ENCODE measurements at regions not wholly inside any gene's neighbourhood (a gene's known extent, or its start where the extent isn't known, plus 50 kb on each side); places are given as distances from the start of the nearest gene placed in this dataset.
"Not testable (repeated sequence)": the region's sequence is repeated elsewhere in the genome, so short reads cannot be mapped to it uniquely, and the experiment has no call there.

DNA sequence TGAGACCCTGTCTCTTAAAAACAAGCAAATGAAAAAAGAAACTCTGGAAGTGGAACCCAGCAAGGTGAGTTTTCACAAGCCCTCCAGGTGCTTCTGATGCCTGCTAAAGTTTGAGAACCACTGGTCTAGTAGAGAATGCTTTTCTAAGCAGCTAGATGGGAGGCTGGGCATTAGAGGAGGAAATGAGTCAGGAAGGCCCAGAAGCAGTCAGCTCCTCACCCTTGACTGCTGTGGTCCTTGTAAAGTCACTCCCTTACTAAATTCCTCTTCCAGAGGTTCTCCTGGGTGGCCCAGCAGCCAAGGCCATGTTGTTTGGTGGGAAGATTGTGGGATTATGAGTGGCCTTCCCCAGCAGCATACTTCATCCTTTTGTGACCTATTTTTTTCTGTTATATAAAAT is 52.0 kb upstream of the FYN start:
- DNase-seq (ENCODE audit: low spot score), result no peak

DNA sequence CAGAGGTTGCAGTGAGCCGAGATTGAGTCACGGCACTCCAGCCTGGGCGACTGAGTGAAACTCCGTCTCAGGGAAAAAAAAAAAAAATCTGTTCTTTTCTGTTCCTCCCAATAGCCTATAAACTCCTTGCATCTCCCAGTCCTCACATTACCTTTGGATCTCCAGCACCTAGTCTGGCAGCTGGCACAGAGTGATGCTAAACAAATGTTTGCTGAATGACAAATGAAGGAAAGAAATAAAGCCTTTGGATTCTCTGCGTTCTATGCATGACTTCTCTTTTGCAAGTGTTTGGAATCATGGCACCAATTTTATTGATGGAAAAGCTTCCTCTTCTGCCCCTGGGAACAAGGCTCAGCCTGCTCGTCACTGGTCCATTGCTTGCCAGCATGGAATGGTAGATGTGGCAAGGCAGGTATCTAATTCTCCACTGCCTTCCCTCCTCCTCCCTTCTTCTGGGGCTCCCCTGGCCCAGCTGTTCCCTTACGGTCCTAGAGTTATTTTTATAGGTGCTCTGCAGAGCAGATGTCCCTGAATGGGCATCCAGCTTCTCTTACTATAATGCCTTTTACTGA is 53.6 kb upstream of the FYN start:
- DNase-seq (ENCODE audit: low spot score), result no peak

DNA sequence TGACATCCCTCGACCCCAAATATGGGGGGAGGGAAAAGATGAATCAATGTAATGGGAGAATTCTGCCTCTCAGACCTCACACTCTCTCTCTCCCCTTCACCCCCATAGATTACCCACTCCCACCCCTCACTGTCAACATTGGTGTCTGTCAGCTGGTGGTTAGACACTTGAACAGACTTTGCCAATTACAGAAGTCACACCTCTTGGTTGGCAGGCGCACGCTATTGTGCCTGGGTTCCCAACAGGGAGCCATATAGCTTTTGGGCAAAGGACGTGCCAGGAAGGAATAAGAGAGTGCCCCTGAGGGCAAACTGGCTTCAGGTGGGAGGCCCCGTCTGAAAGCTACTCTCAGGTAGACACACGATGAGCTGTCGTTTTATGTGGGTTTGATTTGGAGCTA is 54.1 kb upstream of the FYN start:
- DNase-seq (ENCODE audit: low spot score), result no peak

GRCh38 chr6:111928139-111928538 is 54.9 kb upstream of the FYN start:
- no peak for DNase-seq (ENCODE audit: low spot score)

- not testable (repeated sequence) for DNase-seq (ENCODE audit: low spot score)
Observed at GRCh38 chr6:111934611-111935010, 61.4 kb upstream of the FYN start.

GRCh38 chr6:111936718-111937117 is 63.5 kb upstream of the FYN start:
- no peak for DNase-seq (ENCODE audit: low spot score)

- no peak for DNase-seq (ENCODE audit: low spot score)
Observed at GRCh38 chr6:111938710-111939109, 65.5 kb upstream of the FYN start.

GRCh38 chr6:111939902-111940301 is 66.7 kb upstream of the FYN start:
- DNase-seq (ENCODE audit: low spot score), result no peak

DNA sequence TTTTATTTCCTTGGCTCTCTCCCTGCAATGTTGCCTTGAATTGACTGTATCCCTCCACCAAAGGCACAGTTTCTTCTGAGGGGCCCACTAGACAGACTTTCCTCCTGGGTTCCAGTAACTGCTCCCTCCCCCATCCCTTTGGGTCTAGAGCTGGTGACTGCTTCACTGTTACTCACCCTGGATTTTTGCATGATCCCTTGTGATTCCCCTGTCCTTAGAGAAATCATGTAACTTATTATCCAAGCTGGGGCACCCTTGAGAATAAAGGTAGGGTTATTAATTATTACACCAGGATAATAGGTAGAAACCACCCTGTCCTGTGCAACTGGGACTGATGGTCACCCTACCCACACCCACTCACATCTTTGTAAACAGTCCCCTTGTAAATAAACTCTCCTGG is 67.5 kb upstream of the FYN start:
- no peak for DNase-seq (ENCODE audit: low spot score)

DNA sequence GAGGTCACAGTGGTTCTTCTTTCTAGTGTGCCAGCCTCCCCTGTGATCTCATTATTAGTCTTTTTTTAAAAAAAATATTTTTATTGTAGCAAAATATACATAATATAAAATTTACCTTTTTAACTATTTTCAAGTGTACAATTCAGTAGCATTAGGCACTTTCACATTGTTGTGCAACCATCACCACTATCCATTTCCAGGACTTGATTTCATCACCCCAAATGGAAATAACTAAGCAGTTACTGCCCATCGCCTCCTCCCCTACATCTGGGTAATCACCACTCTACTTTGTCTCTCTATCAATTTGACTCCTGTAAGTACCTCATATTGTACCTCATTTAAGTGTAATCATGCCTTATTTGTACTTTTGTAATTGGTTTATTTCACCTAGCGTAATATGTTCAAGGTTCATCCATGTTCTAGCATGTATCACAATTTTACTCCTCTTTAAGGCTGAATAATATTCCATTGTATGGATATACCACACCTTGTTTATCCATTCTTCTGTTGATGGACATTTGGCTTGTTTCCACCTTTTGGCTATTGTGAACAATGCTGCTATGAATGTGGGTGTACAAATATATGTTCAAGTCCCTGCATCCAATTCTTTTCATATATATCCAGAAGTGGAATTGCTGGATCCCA is 68.6 kb upstream of the FYN start:
- DNase-seq (ENCODE audit: low spot score), result no peak

DNA sequence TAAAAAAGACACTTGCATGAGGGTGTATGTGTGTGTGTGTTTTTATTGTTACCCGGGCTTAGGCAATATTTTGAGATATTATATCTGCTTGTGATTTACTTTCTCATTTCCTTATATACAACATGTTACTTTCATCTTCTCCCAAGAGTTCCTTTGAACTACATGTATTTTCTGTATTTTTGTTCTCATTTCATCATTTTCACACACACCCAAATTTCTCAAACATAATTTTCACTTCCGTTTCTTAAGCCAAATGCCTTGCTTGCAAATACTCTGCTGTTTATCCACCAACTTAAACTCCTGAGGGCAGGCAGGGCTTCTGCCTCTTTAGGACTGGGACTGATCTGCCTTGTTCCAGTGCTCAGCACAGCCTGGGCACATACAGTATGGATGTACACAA is 69.3 kb upstream of the FYN start:
- no peak for DNase-seq (ENCODE audit: low spot score)

DNA sequence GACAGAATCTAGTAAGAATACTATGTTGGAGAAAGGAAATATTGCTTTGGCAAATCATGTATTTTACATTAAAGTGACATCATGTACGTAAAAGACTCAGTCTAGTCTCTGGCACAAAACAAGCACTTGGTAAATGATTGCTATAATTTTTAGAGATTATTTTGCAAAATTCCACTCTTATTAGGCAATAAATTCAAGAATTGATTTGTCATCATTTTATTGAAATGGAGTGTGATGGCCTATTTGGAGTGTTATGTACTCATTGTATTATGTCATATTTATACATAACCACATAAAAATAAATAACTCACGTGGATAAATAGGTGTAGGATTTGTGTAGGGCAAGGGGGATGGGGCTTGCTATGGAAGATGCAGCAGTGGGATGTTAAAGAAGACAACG is 70.0 kb upstream of the FYN start:
- DNase-seq (ENCODE audit: low spot score), result no peak

DNA sequence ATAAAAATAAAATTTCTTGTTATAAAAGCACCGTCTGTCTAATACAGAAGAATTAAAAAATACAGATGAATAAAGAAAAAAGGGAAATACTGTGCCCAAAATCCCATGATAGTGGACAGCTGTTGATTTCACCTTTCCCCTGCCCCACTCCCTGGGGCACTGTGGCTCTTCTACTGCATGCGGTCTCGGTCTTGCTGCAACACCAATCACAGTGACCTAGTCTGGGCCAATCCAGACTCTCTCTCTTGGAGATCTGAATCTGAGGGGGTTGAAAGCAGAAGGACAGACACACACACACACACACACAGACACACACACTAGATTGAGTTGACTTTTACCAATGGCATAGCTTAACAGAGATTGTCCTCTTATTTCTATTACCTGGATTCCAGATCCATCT is 70.5 kb upstream of the FYN start:
- DNase-seq (ENCODE audit: low spot score), result no peak

DNA sequence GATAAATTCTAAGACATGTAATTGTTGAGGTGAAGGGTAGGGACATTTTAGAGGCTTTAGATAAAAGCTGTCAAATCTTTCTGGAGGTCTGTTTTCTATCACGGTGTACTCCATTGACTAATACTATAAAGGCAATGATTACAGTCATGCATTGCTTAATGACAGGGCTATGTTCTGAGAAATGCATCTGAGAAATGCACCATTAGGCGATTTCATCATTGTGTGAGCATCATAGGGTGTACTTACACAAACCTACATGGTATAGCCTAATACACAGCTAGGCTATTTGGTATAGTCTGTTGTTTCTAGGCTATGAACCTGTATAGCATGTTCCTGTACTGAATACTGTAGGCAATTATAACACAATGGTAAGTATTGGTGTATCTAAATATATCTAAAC is 71.3 kb upstream of the FYN start:
- DNase-seq (ENCODE audit: low spot score), result no peak

- no peak for DNase-seq (ENCODE audit: low spot score)
Observed at GRCh38 chr6:111949546-111949945, 76.3 kb upstream of the FYN start.

DNA sequence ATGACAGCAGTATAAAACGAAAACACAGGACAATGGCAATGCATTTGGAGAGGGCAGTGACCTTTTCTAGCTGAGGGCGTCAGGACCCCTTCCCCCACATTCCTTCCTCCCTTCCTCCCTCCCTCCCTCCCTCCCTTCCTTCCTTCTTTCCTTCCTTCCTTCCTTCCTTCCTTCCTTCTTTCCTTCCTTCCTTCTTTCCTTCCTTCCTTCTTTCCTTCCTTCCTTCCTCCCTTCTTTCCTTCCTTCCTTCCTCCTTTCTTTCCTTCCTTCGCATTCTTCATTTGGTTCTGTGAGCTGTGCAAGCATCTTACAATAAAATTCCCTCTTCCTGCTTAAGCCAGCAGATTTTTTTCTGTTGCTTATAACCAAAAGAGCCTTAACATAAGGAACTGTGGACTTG is 76.7 kb upstream of the FYN start:
- DNase-seq (ENCODE audit: low spot score), result not testable (repeated sequence)

DNA sequence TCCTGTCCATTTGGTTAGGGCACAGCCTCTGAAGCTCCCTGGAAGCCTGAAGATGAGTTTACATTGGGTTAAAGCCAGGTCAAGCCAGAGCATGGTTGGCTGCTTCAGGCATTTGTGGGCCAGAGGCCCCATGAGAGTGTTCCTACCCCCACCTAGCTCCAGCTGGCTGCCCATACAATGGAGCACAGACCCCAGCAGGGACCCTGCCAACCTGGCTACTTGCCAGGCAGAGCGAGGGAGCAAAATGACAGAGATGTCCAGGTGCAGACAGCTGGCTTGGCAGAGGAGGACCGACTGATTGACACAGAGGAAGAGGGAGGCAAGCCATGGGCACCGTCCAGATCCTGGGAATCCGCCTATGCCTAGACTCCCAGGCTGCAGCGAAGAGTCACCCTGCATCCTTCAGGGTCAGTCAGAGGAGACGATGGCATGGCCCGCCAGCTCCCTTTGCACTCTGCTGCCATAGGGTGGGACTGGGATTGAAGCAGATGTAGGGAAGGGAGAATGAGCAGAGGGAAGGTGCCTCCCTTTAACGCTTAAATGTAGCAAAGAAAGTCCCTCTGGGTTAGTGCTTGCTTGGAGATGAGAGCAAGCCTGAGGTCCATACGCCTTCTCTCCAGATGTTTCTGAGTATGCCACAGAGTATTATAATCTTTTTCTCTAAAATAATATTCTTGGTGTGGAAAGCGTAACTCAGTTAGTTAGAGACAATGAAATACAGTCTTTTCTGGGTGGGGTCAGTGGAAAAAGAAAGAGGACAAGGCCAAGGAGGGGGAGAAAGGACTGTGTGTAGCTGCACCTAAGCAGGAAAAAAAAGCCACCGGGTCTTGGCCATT is 77.6 kb upstream of the FYN start:
- DNase-seq (ENCODE audit: low spot score), result no peak

GRCh38 chr6:111951497-111952085 is 78.3 kb upstream of the FYN start:
- no peak for DNase-seq (ENCODE audit: low spot score)

DNA sequence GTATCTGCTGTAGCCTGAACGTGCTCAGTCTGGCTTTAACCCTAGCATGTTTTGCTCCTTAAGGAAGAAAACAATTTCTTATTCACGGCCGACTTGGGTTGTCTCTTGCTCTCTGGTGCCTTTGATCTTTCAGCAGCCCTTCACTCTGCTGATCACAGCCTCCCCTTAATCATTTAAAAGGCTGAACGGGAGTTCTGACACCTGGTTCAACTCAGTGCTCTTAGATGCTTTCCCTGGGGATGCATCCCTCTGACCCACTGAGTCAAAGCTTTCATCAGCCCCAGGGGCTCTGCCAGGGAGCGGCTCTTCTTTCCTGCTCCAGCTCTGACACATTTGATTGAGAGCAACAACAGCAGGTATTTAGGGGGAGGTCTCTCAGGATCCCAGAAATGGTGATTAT is 79.0 kb upstream of the FYN start:
- no peak for DNase-seq (ENCODE audit: low spot score)

DNA sequence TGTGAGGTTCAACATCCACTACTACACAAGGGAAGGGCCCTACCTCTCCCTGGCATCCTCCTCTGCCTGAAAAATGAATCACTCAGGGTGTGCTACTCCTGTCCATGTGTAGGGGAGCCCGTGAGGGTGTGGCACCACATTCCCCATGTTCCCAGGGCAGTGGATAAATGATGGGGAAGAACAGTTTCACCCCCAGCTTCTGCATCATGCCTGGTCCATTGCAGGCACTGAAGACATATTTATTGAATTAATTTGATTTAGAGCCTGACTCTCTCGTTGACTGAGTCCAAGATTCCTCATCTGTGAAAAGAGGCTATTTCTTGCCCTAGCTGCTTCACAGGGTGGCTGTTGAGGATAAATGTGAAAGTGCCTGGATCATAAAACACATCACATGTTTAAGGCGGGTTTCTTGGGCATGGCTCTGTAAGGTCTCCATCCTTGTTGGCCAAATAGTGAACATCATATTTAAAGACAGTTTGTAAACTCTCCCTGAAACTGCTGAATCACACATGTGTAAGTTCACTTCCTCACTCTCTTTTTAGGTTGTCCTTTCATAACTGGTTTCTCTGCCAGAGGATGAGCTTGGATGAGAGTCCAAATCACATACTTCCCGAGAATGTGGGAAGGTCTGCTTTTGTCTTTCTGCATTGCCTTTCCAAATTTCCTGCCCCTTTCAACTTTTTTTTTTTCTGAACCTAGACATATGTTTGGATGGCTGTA is 79.7 kb upstream of the FYN start:
- no peak for DNase-seq (ENCODE audit: low spot score)

GRCh38 chr6:111956098-111956497 is 82.8 kb upstream of the FYN start:
- DNase-seq (ENCODE audit: low spot score), result no peak

DNA sequence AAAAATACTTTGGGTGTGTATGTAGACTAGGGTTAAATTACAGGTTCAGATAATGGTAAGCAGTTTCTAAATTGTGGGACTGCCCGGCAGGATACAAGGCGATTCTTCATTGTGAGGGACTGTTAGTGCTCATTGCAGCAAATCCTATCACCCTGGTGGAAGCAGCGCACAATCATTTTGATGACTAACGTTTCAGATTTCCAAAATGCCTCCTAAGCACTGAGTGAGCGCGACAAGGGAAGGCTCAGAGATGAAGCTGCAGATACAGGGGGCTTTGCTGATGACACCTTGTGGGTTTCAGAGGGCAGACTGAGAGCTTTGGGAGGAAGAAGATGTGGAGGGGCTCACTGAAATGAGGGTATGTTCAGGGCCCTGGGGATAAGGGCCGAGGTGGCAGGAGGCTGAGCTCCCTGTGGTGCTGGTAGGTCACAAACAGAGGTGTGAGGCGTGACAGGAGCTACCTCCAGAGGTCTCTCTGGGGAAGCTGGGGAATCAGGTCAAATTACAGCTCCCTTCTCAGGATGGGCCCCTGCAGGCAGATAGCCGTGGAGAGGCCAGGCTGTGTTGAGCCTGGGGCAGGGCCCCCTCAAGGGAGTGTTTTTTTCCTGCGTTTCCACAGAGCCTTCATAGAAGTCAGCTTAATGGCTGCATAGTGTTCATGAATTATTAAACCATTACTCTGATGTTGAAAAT is 84.5 kb upstream of the FYN start:
- no peak for DNase-seq (ENCODE audit: low spot score)

Measured in pons (tissue), 1 donor.